Stimulated activated memory B cell treated with anti-CD40 and anti-IgM and Interleukin-4, amounts not matched to agents 10 μg/mL and 1 μg/mL and 100 μg/mL, for 72 hours (primary cell): ENCODE measurements at regions not wholly inside any gene's neighbourhood (a gene's known extent, or its start where the extent isn't known, plus 50 kb on each side); places are given as distances from the start of the nearest gene placed in this dataset.

Experiments used
- ATAC-seq: fragments of 150-1000 bp; cut with Tn5 transposase; 2 replicates; pipeline ENCODE4 v1.10.0; 2021
- H3K27ac Mint-ChIP-seq: one replicate; pipeline ENCODE4 v1.8.0; 2022; ENCODE audit warnings: mild to moderate bottlenecking, mixed read lengths
- H3K27me3 Mint-ChIP-seq: one replicate; pipeline ENCODE4 v1.8.0; 2022; ENCODE audit warnings: mixed read lengths
- H3K36me3 Mint-ChIP-seq: one replicate; pipeline ENCODE4 v1.8.0; 2022; ENCODE audit warnings: mixed read lengths
- H3K4me1 Mint-ChIP-seq: one replicate; pipeline ENCODE4 v1.8.0; 2022; ENCODE audit warnings: mixed read lengths
- H3K4me3 Mint-ChIP-seq: one replicate; pipeline ENCODE4 v1.8.0; 2022; ENCODE audit warnings: mild to moderate bottlenecking, moderate library complexity, mixed read lengths
- H3K9me3 Mint-ChIP-seq: one replicate; pipeline ENCODE4 v1.8.0; 2022; ENCODE audit warnings: mixed read lengths

DNA sequence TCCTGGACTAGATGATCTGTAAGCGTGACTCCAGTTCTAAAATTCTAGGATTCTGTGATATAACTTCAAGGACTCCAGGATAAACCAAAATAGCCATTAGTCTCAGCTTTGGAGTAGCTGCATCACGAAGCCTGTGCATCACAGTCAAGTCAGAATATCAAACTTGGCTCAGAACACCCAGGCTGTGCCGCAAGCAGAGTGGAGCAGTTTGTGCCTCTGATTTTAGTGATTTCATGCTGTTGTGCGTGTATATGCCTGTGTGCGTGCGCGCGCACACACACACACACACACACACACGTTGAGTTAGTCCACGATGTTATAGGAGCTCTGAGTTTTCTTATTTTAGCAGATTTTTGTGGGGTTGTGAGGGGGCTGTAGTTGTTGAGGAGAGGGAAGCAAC is 356.6 kb upstream of the KCNH8 start:
- no peaks in the 10 kb centered on the region for H3K36me3 Mint-ChIP-seq
- H3K27me3 Mint-ChIP-seq, result peaks cover 8% of the 10 kb centered on the region
- no peak for ATAC-seq
- no peaks in the 10 kb centered on the region for H3K4me1 Mint-ChIP-seq
- H3K9me3 Mint-ChIP-seq, result peaks cover 2% of the 10 kb centered on the region
- no peak overlapping the region for H3K27ac Mint-ChIP-seq
- H3K4me3 Mint-ChIP-seq, result no peak overlapping the region

DNA sequence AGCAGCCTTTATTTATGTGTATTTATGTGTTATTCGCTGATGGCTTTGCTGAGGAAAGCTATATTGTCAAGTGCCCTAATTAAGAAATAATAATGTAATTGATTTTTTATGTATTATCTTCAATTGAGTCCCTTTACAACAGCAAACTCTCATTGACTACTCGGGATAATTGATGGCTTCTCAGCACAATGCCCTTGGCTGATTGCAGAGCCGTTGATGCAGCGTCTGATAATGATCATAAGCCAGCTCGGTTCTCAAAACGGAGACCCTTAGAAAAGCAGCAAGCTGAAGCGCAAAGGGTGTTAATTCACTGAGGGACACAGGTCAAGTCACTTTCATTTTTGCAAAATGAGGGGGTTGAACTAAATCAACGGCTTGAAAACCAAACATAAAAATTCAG is 357.1 kb upstream of the KCNH8 start:
- H3K4me1 Mint-ChIP-seq, result no peaks in the 10 kb centered on the region
- H3K9me3 Mint-ChIP-seq, result peaks cover 2% of the 10 kb centered on the region
- H3K4me3 Mint-ChIP-seq, result no peak overlapping the region
- H3K36me3 Mint-ChIP-seq, result no peaks in the 10 kb centered on the region
- peaks cover 8% of the 10 kb centered on the region for H3K27me3 Mint-ChIP-seq
- H3K27ac Mint-ChIP-seq, result no peak overlapping the region
- no peak for ATAC-seq

DNA sequence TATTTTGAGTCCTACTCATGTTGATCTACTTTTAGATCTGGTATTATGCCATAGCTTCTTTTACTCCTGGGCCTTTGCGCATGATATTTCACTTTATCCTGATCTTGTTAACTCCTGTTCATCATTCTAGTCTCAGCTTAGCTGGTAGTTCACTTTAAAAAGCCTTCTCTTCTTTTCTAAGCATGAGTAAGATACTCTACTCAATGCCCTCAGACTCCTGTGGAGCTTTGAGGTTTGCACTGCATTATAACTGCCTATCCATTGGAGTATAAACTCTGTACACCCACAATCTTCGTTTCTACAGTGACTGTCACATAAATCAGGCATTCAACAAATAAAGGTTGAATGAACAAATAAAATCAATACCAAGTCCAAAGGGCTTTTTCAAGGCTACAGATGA is 357.9 kb upstream of the KCNH8 start:
- Mint-ChIP-seq H3K27ac (no peak overlapping the region), H3K4me1 (no peaks in the 10 kb centered on the region), H3K9me3 (peaks cover 2% of the 10 kb centered on the region), H3K36me3 (no peaks in the 10 kb centered on the region), H3K27me3 (peaks cover 8% of the 10 kb centered on the region), H3K4me3 (no peak overlapping the region)
- no peak for ATAC-seq

DNA sequence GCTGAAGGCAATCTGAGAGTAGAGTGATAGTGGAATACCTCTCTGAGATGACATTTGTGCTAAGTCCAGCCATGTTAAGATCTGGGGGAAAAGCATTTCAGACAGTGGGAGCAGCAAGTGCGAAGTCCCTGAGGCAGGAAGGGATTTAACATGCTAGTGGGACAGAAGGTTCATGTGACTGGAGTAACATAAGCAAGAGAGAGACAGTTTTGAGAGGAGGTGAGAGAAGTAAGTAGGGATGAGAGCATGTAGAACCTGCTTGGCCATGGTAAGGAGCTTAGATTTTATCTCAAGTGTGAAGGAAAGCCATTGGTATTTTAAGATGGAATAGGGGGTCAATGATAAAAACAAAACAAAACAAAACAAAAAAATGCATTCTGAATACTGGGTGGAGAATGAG is 358.6 kb upstream of the KCNH8 start:
- H3K27me3 Mint-ChIP-seq, result peaks cover 8% of the 10 kb centered on the region
- no peak overlapping the region for H3K4me3 Mint-ChIP-seq
- no peaks in the 10 kb centered on the region for H3K36me3 Mint-ChIP-seq
- H3K9me3 Mint-ChIP-seq, result peaks cover 2% of the 10 kb centered on the region
- ATAC-seq, result no peak
- no peaks in the 10 kb centered on the region for H3K4me1 Mint-ChIP-seq
- no peak overlapping the region for H3K27ac Mint-ChIP-seq

DNA sequence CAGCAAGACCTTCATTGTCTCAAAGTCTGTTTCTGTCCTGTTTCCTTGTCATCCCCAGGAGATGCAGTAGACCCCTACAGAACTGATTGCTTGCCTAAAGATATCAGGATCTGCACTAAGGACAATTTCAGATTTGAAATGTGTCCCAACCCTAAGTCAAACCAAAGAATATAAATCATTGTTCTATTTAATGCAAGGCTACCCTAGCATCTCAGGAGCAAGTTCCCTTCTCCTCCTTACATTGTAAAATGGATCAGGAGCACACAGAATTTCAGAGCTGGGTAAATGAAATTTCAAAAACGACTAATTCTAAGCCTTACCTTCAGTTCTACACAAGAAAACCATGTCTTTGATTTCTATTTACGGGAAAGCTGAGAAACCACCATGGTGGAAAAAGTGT is 360.9 kb upstream of the KCNH8 start:
- H3K36me3 Mint-ChIP-seq, result no peaks in the 10 kb centered on the region
- H3K9me3 Mint-ChIP-seq, result peaks cover 2% of the 10 kb centered on the region
- no peaks in the 10 kb centered on the region for H3K4me1 Mint-ChIP-seq
- no peak for ATAC-seq
- H3K27ac Mint-ChIP-seq, result no peak overlapping the region
- H3K4me3 Mint-ChIP-seq, result no peak overlapping the region
- H3K27me3 Mint-ChIP-seq, result peaks cover 8% of the 10 kb centered on the region

DNA sequence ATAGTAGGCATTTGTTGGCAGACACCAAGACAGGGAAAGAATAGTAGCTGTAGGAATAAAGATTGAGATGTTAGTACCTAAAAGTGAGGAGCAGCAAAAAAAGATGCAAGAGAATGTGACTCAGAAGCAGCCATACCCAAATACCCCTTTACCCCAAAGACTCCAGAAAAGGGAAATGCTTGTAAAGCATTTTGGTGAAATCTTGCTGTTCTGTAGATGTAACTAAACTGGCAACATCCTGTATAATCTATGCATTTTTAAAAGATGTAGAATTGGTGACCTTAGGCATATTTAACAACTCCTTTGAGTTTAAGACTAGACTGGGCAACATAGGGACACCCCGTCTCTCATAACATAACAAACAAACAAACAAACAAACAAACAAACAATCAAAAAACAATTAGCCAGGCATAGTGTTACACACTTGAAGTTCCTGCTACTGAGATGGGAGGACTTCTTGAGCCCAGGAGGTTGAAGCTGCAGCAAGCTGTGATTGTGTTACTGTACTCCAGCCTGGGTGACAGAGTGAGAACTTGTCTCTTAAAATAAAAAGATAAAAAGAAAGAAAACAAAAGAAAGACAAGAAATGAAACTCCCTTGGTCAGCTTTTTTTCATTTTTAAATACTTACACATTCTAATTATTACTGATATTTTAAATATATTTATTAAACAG is 361.5 kb upstream of the KCNH8 start:
- ATAC-seq, result no peak
- Mint-ChIP-seq H3K4me1 (no peaks in the 10 kb centered on the region), H3K27ac (no peak overlapping the region), H3K9me3 (peaks cover 2% of the 10 kb centered on the region), H3K4me3 (no peak overlapping the region), H3K36me3 (no peaks in the 10 kb centered on the region), H3K27me3 (peaks cover 3% of the 10 kb centered on the region)

DNA sequence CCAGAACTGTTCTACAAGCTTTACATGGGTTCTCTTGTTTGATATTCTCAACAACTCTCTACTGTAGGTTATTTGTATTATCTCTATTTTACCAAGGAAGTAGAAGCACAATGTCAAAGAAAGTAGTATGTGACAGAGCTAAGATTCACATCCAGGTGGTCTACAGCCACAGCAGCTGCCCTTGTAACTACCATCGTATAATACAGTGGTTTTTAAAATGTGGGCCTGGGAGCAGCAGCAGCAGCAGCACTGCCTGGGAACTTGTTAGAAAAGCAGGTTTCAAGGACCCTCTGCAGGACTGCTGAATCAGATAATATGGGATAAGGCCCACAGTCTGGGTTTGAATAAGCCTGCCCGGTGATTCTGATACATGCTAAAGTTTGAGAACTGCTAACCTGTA is 357.1 kb upstream of the SATB1 start:
- H3K27ac Mint-ChIP-seq, result no peak overlapping the region
- no peak overlapping the region for H3K4me3 Mint-ChIP-seq
- H3K9me3 Mint-ChIP-seq, result no peaks in the 10 kb centered on the region
- ATAC-seq, result no peak
- no peaks in the 10 kb centered on the region for H3K4me1 Mint-ChIP-seq
- H3K27me3 Mint-ChIP-seq, result peaks cover 13% of the 10 kb centered on the region
- H3K36me3 Mint-ChIP-seq, result no peaks in the 10 kb centered on the region

DNA sequence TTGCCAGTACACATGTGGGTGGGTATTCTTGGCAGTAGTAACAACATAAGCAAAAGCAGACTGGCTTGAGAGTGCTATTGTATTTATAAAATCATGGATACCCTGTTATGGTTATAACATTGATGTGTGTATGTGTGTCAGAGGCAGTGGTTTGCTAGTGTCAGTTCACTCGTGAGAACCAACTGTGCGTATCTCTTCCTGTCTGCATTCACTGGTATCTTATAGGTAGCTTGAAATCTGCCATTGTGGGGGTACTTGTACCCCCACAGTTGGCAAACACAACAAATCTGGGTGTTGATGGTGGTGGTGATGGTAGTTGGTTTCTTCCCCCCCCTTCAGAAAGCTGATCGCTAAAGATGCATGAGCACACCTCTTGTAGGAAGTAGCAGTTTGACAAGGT is 355.8 kb upstream of the SATB1 start:
- Mint-ChIP-seq H3K4me3 (no peak overlapping the region), H3K27ac (no peak overlapping the region), H3K36me3 (no peaks in the 10 kb centered on the region), H3K9me3 (no peaks in the 10 kb centered on the region), H3K4me1 (no peaks in the 10 kb centered on the region), H3K27me3 (peaks cover 13% of the 10 kb centered on the region)
- ATAC-seq, result no peak

DNA sequence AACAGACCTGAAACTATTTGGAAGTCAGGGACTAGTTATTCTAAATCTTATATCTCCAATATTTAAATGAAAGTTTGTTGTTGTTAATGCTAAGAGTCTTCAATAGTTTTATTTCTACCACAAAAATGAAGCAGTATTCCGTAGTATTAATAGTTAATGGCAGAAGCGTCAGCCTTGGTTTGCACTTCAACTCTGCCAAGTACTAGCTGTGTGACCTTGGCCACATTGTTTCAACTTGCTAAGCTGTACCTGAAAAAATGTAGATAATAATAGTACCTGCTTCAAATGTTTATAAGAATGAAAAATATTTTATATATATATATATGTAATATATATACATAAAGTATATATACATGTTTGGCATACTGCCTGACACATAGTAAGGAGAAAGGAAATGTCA is 354.6 kb upstream of the SATB1 start:
- H3K27ac Mint-ChIP-seq, result no peak overlapping the region
- no peaks in the 10 kb centered on the region for H3K9me3 Mint-ChIP-seq
- no peak for ATAC-seq
- no peak overlapping the region for H3K4me3 Mint-ChIP-seq
- H3K27me3 Mint-ChIP-seq, result peaks cover 13% of the 10 kb centered on the region
- no peaks in the 10 kb centered on the region for H3K36me3 Mint-ChIP-seq
- no peaks in the 10 kb centered on the region for H3K4me1 Mint-ChIP-seq

DNA sequence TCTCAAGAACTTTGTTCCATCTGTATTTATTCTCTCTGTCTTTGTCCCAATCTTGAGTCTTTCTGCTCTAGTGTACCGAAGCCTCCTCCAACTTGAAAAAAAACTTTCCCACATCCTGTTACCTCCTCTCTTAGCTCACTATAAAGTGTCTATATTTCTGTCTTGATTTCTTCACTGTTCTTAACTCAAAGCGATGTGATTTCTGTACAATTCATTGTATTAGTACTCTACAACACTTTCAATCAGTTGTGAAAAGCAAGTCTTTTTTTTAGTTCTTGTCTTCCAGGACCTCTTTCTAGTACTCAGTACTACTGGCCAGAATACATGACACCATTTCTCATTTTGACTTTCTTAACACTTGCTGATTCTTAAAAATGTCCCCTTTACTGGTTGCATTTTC is 353.5 kb upstream of the SATB1 start:
- Mint-ChIP-seq H3K4me3 (no peak overlapping the region), H3K36me3 (no peaks in the 10 kb centered on the region), H3K27ac (no peak overlapping the region), H3K4me1 (no peaks in the 10 kb centered on the region), H3K9me3 (no peaks in the 10 kb centered on the region), H3K27me3 (peaks cover 13% of the 10 kb centered on the region)
- ATAC-seq, result no peak

DNA sequence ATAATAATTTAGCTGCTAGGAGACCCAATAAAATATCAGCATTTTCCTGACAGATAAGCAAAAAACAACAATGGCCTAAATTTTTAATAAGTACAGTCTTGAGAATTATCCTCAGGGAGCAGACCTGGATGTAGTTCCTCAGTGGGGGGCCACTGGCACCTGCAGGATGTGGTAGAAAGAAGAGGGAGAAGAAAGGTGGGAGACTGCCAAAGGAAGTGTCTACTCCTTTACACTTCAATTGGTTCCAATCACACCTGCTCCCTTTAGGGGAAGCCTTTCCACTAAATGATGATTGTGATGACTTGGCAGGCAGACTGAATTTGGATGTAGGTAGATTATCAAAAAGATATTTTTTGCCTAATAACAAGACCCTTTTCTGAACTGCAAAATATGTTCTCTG is 353.0 kb upstream of the SATB1 start:
- H3K27ac Mint-ChIP-seq, result no peak overlapping the region
- H3K4me1 Mint-ChIP-seq, result no peaks in the 10 kb centered on the region
- H3K27me3 Mint-ChIP-seq, result peaks cover 13% of the 10 kb centered on the region
- no peak for ATAC-seq
- H3K4me3 Mint-ChIP-seq, result no peak overlapping the region
- no peaks in the 10 kb centered on the region for H3K36me3 Mint-ChIP-seq
- no peaks in the 10 kb centered on the region for H3K9me3 Mint-ChIP-seq

DNA sequence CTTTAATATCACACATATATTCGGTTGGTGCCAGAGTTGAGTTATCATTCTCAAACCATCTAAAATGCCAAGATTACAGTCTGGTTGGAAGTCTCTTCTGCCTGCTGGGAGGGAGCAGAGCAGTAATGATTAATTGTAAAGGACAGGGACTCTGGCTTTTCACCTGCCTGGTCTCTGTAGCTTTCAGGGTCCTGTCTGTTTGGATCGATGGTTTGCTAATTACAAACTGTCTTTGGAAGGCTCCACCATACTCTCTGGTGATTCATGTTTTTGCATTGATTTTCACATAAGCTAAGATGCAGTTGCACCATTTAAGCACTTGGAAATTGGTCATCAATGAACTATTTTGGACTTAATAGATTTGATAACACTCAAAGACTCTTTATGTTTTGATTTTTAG is 350.4 kb upstream of the SATB1 start:
- H3K9me3 Mint-ChIP-seq, result no peaks in the 10 kb centered on the region
- no peak for ATAC-seq
- no peaks in the 10 kb centered on the region for H3K36me3 Mint-ChIP-seq
- peaks cover 13% of the 10 kb centered on the region for H3K27me3 Mint-ChIP-seq
- H3K4me1 Mint-ChIP-seq, result no peaks in the 10 kb centered on the region
- no peak overlapping the region for H3K4me3 Mint-ChIP-seq
- no peak overlapping the region for H3K27ac Mint-ChIP-seq

DNA sequence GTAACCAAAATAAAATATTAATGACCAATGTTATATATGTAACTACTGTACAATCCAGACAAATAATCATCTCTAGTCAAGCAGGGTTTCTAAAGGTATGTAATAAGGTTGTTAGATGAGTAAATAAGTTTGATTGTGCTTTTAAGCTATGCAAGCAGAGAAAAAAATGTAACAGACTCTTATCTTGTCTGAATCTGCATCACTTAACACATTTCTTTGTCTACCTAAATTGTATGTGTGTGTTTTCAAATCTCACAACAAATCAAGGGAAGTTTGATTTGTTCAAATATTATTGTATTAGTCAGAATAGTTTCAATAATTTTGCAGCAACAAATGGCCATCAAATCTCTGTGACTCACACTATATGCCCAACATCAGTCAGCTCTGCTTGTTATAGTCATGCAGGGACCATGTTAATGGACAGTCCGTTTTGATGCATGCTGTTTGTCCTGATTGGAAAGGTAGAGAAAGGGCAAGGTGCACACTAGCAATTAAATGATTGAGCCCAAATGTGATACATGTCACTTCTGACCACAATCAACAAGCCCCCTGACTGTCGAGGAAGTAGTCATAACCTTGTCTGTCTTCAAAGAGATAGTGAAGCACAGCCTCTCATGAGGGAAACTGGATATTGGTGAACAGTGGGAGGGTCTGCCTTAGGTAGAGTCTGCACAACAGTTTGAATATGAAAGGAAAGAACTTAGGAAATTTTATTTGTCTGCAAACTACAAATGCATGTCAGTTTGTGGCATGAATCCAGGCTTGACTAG is 349.4 kb upstream of the SATB1 start:
- H3K4me3 Mint-ChIP-seq, result no peak overlapping the region
- H3K27ac Mint-ChIP-seq, result no peak overlapping the region
- H3K9me3 Mint-ChIP-seq, result no peaks in the 10 kb centered on the region
- H3K4me1 Mint-ChIP-seq, result no peaks in the 10 kb centered on the region
- peaks cover 11% of the 10 kb centered on the region for H3K27me3 Mint-ChIP-seq
- H3K36me3 Mint-ChIP-seq, result no peaks in the 10 kb centered on the region
- no peak for ATAC-seq

DNA sequence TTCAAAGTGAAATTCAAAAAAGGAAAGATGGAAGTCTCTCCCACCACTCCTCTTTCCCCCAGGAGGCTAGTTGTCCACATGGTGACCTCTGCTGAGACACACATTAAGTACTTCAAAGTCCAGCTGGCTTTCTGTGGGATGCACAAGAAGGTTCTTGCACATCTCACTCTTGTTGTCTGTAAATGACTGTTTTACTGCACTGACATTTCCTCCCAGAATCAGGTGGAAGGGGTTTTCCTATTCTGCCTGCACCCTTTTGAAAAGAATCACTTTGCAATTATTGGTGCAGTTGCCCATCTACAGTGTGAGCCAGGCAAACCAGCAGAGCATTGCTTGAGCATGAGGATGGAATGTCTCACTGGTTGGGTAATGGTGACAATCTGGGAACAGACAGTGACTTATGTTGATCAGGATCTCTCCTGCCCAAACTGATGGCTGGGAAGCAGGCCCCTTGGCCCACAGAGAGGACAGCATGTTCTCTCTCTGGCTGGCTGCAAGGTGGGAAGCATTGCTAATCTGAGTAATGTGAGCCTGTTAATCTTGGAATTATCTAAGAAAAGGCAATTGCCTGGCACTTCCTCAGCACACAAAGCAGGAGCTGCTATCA is 347.7 kb upstream of the SATB1 start:
- H3K27ac Mint-ChIP-seq, result no peak overlapping the region
- no peaks in the 10 kb centered on the region for H3K36me3 Mint-ChIP-seq
- H3K27me3 Mint-ChIP-seq, result peaks cover 14% of the 10 kb centered on the region
- H3K4me3 Mint-ChIP-seq, result no peak overlapping the region
- no peaks in the 10 kb centered on the region for H3K4me1 Mint-ChIP-seq
- no peaks in the 10 kb centered on the region for H3K9me3 Mint-ChIP-seq
- no peak for ATAC-seq

DNA sequence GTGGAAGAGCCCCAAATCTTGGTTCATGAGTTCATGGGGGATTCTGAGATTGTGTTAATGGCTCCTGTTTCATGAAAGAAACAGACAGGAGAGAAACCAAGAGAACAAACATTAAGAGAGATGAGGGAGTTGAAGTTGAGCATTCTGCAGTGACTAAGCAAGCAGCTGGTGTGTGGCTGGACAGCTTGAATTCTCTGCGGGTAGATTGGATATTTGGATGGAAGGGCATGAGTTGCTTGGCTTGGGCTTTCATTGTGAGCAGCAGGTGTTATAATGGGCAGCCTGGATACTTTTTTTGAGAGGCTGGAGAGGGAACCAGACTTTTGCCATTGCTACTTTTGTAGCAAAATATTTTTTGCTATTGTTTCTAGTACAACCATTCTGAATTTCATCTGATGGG is 346.8 kb upstream of the SATB1 start:
- Mint-ChIP-seq H3K4me3 (no peak overlapping the region), H3K27me3 (peaks cover 16% of the 10 kb centered on the region), H3K9me3 (no peaks in the 10 kb centered on the region), H3K36me3 (no peaks in the 10 kb centered on the region), H3K27ac (no peak overlapping the region), H3K4me1 (no peaks in the 10 kb centered on the region)
- no peak for ATAC-seq

DNA sequence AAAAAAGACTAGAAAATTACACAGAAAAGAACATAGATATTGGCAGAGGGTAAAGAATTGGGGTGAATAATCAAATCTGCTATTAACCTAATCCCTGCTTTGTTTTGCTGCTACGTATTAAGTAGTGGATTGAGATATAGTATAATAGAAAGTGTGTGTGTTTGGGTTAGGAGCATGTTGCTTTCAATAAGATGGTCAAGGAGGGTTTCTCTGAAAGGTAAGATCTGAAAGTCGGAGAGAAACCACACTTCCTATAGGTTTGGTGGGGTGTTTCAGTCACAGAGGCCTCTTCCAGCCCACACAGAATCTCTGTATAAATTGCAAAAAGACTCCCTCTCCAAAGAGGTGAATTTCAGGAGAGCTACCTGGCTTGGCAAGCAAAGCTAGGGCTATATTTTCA is 345.7 kb upstream of the SATB1 start:
- Mint-ChIP-seq H3K27ac (no peak overlapping the region), H3K27me3 (peaks cover 16% of the 10 kb centered on the region), H3K4me1 (no peaks in the 10 kb centered on the region), H3K9me3 (no peaks in the 10 kb centered on the region), H3K36me3 (no peaks in the 10 kb centered on the region), H3K4me3 (no peak overlapping the region)
- ATAC-seq, result no peak
